MM.1S (cell line): ENCODE measurements at regions not wholly inside any gene's neighbourhood (a gene's known extent, or its start where the extent isn't known, plus 50 kb on each side); places are given as distances from the start of the nearest gene placed in this dataset.

Source experiments
- DNase-seq: peaks from one replicate; pipeline ENCODE4 v3.0.0-alpha.2; 2015
- H2AFZ ChIP-seq: fragments of 300-600 bp; sonication (generic); 2 replicates; pipeline ENCODE4 v1.6.0; 2016; ENCODE audit warnings: antibody characterized with exemption, low read length
- H3F3A ChIP-seq: fragments of 300-600 bp; sonication (generic); 2 replicates; pipeline ENCODE4 v1.6.1; 2016; ENCODE audit warnings: mild to moderate bottlenecking, antibody characterized with exemption, low read length, moderate library complexity, mixed read lengths; ENCODE audit not compliant: insufficient read depth
- H3K27ac ChIP-seq: fragments of 300-600 bp; sonication (generic); 2 replicates; pipeline ENCODE4 v1.5.1; 2016; ENCODE audit warnings: mild to moderate bottlenecking, low read length
- H3K27me3 ChIP-seq: fragments of 300-600 bp; sonication (generic); replicated peaks from 2 replicates; pipeline ENCODE4 v1.6.0; 2016; ENCODE audit warnings: low read length; ENCODE audit not compliant: insufficient read depth
- H3K36me3 ChIP-seq: fragments of 300-600 bp; sonication (generic); replicated peaks from 2 replicates; pipeline ENCODE4 v1.6.1; 2016; ENCODE audit warnings: mild to moderate bottlenecking, low read length, mixed read lengths; ENCODE audit not compliant: insufficient read depth
- H3K4me1 ChIP-seq: fragments of 300-600 bp; sonication (generic); 2 replicates; pipeline ENCODE4 v1.6.1; 2016; ENCODE audit warnings: low read length, mixed read lengths
- H3K4me2 ChIP-seq: fragments of 300-600 bp; sonication (generic); 2 replicates; pipeline ENCODE4 v1.6.0; 2016; ENCODE audit warnings: low read depth, low read length
- H3K4me3 ChIP-seq: fragments of 300-600 bp; sonication (generic); 2 replicates; pipeline ENCODE4 v1.5.1; 2016; ENCODE audit warnings: low read length, mixed read lengths
- H3K79me2 ChIP-seq: fragments of 300-600 bp; sonication (generic); 2 replicates; pipeline ENCODE4 v1.6.1; 2016; ENCODE audit warnings: mixed run types, low read length, mixed read lengths
- H3K9ac ChIP-seq: fragments of 300-600 bp; sonication (generic); 2 replicates; pipeline ENCODE4 v1.6.1; 2016; ENCODE audit warnings: low read length, mixed read lengths
- H3K9me2 ChIP-seq: fragments of 300-600 bp; sonication (generic); replicated peaks from 2 replicates; pipeline ENCODE4 v1.6.1; 2016; ENCODE audit warnings: mild to moderate bottlenecking, low read length, mixed read lengths; ENCODE audit not compliant: insufficient read depth
- H3K9me3 ChIP-seq: fragments of 300-600 bp; sonication (generic); replicated peaks from 2 replicates; pipeline ENCODE4 v1.6.1; 2016; ENCODE audit warnings: mild to moderate bottlenecking, low read length, mixed read lengths; ENCODE audit not compliant: insufficient read depth
- H4K20me1 ChIP-seq: fragments of 300-600 bp; sonication (generic); 2 replicates; pipeline ENCODE4 v1.6.1; 2016; ENCODE audit warnings: mild to moderate bottlenecking, low read length, moderate library complexity, mixed read lengths; ENCODE audit not compliant: insufficient read depth
- CTCF ChIP-seq: fragments of 300-600 bp; sonication (generic); IDR thresholded peaks from 2 replicates; pipeline ENCODE4 v1.5.1; 2016; ENCODE audit warnings: antibody characterized with exemption, low read length, mixed read lengths
- EZH2 ChIP-seq: fragments of 300-600 bp; sonication (generic); optimal IDR thresholded peaks from 2 replicates; pipeline ENCODE3; 2017; ENCODE audit warnings: low read depth, mild to moderate bottlenecking, antibody characterized with exemption, low read length, mixed read lengths
- EZH2phosphoT487 ChIP-seq: fragments of 300-600 bp; sonication (generic); IDR thresholded peaks from 2 replicates; pipeline ENCODE4 v1.6.1; 2018; ENCODE audit warnings: antibody characterized with exemption, low read length

GRCh38 chr5:34502581-34502980 lies 153.5 kb upstream of the RAI14 start:
- Histone ChIP-seq H3K4me3 (no peak overlapping the region), H3K79me2 (no peaks in the 10 kb centered on the region), H2AFZ (no peak overlapping the region), H3K9me3 (no peaks in the 10 kb centered on the region), H3K9me2 (no peaks in the 10 kb centered on the region), H3K4me1 (no peaks in the 10 kb centered on the region), H3K27me3 (no peaks in the 10 kb centered on the region), H3K4me2 (no peak overlapping the region), H4K20me1 (no peaks in the 10 kb centered on the region), H3K9ac (no peak overlapping the region), H3K36me3 (no peaks in the 10 kb centered on the region), H3F3A (no peaks in the 10 kb centered on the region), H3K27ac (no peak overlapping the region)
- TF ChIP-seq CTCF, result no peak
- no peak for TF ChIP-seq EZH2
- TF ChIP-seq EZH2phosphoT487, result no peak
- DNase-seq, result no peak

- no peak overlapping the region for H3K4me3 ChIP-seq
- no peak overlapping the region for H3K9ac ChIP-seq
- no peak overlapping the region for H3K4me2 ChIP-seq
- TF ChIP-seq CTCF, result no peak
- no peak for TF ChIP-seq EZH2
- no peak for TF ChIP-seq EZH2phosphoT487
- no peaks in the 10 kb centered on the region for H3K9me3 ChIP-seq
- no peak overlapping the region for H2AFZ ChIP-seq
- no peaks in the 10 kb centered on the region for H3K27me3 ChIP-seq
- no peaks in the 10 kb centered on the region for H3K9me2 ChIP-seq
- no peaks in the 10 kb centered on the region for H3F3A ChIP-seq
- no peaks in the 10 kb centered on the region for H3K4me1 ChIP-seq
- no peaks in the 10 kb centered on the region for H3K79me2 ChIP-seq
- H3K36me3 ChIP-seq, result no peaks in the 10 kb centered on the region
- no peaks in the 10 kb centered on the region for H4K20me1 ChIP-seq
- DNase-seq, result no peak
- H3K27ac ChIP-seq, result no peak overlapping the region
These were observed 152.5 kb upstream of the RAI14 start for GRCh38 chr5:34503379-34504253.

GRCh38 chr5:34504967-34505366 lies 151.2 kb upstream of the RAI14 start:
- H3K36me3 ChIP-seq, result no peaks in the 10 kb centered on the region
- H4K20me1 ChIP-seq, result no peaks in the 10 kb centered on the region
- H3K4me3 ChIP-seq, result no peak overlapping the region
- no peaks in the 10 kb centered on the region for H3K9me3 ChIP-seq
- H3K4me1 ChIP-seq, result no peaks in the 10 kb centered on the region
- TF ChIP-seq EZH2phosphoT487 (no peak), EZH2 (no peak), CTCF (no peak)
- H3K9me2 ChIP-seq, result no peaks in the 10 kb centered on the region
- no peaks in the 10 kb centered on the region for H3K27me3 ChIP-seq
- no peak overlapping the region for H3K9ac ChIP-seq
- no peak for DNase-seq
- no peaks in the 10 kb centered on the region for H3F3A ChIP-seq
- H3K27ac ChIP-seq, result no peak overlapping the region
- no peak overlapping the region for H3K4me2 ChIP-seq
- no peak overlapping the region for H2AFZ ChIP-seq
- H3K79me2 ChIP-seq, result no peaks in the 10 kb centered on the region
